ENCODE measurements at regions not wholly inside any gene's neighbourhood (a gene's known extent, or its start where the extent isn't known, plus 50 kb on each side); places are given as distances from the start of the nearest gene placed in this dataset.

- no peak overlapping the region for H3K27ac ChIP-seq
- TF ChIP-seq CTCF (conservative IDR thresholded peaks at IDR 0.05; ENCODE audit: low read depth): no peak
- ChIA-PET CTCF (no interaction called here), POLR2A (ENCODE audit: low non-redundant PET) (no interaction called here)
- no peak for DNase-seq (ENCODE audit: low spot score)
Measured at GRCh38 chr13:44762911-44763310, 186.8 kb upstream of the TSC22D1 start.

- TF ChIP-seq CTCF (conservative IDR thresholded peaks at IDR 0.05; ENCODE audit: low read depth): no peak
- H3K27ac ChIP-seq: peak overlapping the region; percentile 86
- ChIA-PET POLR2A (ENCODE audit: low non-redundant PET) (no interaction called here), CTCF (no interaction called here)
- no peak for DNase-seq (ENCODE audit: low spot score)
Measured at GRCh38 chr13:44760434-44760833, 184.3 kb upstream of the TSC22D1 start.

- POLR2A ChIA-PET (ENCODE audit: low non-redundant PET): no interaction called here
- H3K27ac ChIP-seq: peak overlapping the region; percentile 86
- peak; percentile 26 for DNase-seq (ENCODE audit: low spot score)
- no peak for TF ChIP-seq CTCF (conservative IDR thresholded peaks at IDR 0.05; ENCODE audit: low read depth)
- CTCF ChIA-PET: interaction anchor here (1.0 kb wide), 1 partner anchor 65 kb away, joined by 3 read pairs; no protein-coding TSS in a partner anchor
Measured at GRCh38 chr13:44759384-44760360, 183.5 kb upstream of the TSC22D1 start.

- TF ChIP-seq CTCF (conservative IDR thresholded peaks at IDR 0.05; ENCODE audit: low read depth): no peak
- ChIA-PET POLR2A (ENCODE audit: low non-redundant PET) (no interaction called here), CTCF (interaction anchor here (1.0 kb wide), 1 partner anchor 64 kb away, joined by 3 read pairs; no protein-coding TSS in a partner anchor)
- H3K27ac ChIP-seq: peak overlapping the region; percentile 86
- DNase-seq (ENCODE audit: low spot score): peak; percentile 85
Measured at GRCh38 chr13:44758630-44759383, 182.7 kb upstream of the TSC22D1 start.

GRCh38 chr13:44757671-44758070, 181.5 kb upstream of the TSC22D1 start:
- POLR2A ChIA-PET (ENCODE audit: low non-redundant PET): no interaction called here
- CTCF ChIA-PET: no interaction called here
- no peak overlapping the region for H3K27ac ChIP-seq
- no peak for TF ChIP-seq CTCF (conservative IDR thresholded peaks at IDR 0.05; ENCODE audit: low read depth)
- DNase-seq (ENCODE audit: low spot score): no peak

- DNase-seq (ENCODE audit: low spot score): no peak
- ChIA-PET POLR2A (ENCODE audit: low non-redundant PET) (no interaction called here), CTCF (interaction anchor here (0.7 kb wide), 1 partner anchor 30 kb away, joined by 5 read pairs; no protein-coding TSS in a partner anchor)
- TF ChIP-seq CTCF (conservative IDR thresholded peaks at IDR 0.05; ENCODE audit: low read depth): no peak
- no peak overlapping the region for H3K27ac ChIP-seq
Measured at GRCh38 chr13:44756276-44756810, 180.2 kb upstream of the TSC22D1 start.
